A549 (cell line): ENCODE measurements at regions not wholly inside any gene's neighbourhood (a gene's known extent, or its start where the extent isn't known, plus 50 kb on each side); places are given as distances from the start of the nearest gene placed in this dataset.

Experiments
- PHF8 ChIP-seq: fragments of 200-600 bp; sonication (generic); IDR thresholded peaks from 2 replicates; pipeline ENCODE4 v1.6.1; 2016; ENCODE audit warnings: low read depth, mild to moderate bottlenecking, antibody characterized with exemption, moderate library complexity, borderline replicate concordance
- POLR2A ChIP-seq: IDR thresholded peaks from 2 replicates; pipeline ENCODE4 v1.6.1; 2012; ENCODE audit warnings: mild to moderate bottlenecking, low read length

GRCh38 chr1:232686346-232686745 is 56.4 kb upstream of the SIPA1L2 start:
- TF ChIP-seq POLR2A (no peak), PHF8 (no peak)
